ENCODE measurements at regions not wholly inside any gene's neighbourhood (a gene's known extent, or its start where the extent isn't known, plus 50 kb on each side); places are given as distances from the start of the nearest gene placed in this dataset.

DNA sequence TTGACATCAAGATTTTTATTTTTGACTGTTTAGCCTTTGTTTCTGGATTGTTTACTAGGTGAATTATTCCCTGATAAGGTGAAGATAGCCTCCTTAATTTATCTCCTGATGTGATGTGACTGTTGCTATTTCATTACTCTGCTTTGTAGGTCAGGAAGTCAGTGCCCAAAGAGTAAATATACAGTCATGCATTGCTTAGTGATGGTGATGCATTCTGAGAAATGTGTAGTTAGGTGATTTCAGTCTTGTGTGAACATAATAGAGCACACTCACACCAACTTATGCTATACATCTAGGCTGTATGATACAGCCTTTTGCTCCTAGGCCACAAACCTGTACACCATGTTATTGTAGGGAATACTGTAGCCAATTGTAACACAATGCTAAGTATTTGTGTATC lies 102.4 kb upstream of the THUMPD2 start:
- TF ChIP-seq, protein P1, sequence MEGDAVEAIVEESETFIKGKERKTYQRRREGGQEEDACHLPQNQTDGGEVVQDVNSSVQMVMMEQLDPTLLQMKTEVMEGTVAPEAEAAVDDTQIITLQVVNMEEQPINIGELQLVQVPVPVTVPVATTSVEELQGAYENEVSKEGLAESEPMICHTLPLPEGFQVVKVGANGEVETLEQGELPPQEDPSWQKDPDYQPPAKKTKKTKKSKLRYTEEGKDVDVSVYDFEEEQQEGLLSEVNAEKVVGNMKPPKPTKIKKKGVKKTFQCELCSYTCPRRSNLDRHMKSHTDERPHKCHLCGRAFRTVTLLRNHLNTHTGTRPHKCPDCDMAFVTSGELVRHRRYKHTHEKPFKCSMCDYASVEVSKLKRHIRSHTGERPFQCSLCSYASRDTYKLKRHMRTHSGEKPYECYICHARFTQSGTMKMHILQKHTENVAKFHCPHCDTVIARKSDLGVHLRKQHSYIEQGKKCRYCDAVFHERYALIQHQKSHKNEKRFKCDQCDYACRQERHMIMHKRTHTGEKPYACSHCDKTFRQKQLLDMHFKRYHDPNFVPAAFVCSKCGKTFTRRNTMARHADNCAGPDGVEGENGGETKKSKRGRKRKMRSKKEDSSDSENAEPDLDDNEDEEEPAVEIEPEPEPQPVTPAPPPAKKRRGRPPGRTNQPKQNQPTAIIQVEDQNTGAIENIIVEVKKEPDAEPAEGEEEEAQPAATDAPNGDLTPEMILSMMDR (IDR thresholded peaks at IDR 0.05): no peak
- TF ChIP-seq POLR2AphosphoS5 (IDR thresholded peaks at IDR 0.05): no peak
- no peak for TF ChIP-seq POLR2A (IDR thresholded peaks at IDR 0.05)
